Astrocyte (in vitro differentiated cells and primary cell): ENCODE measurements at regions not wholly inside any gene's neighbourhood (a gene's known extent, or its start where the extent isn't known, plus 50 kb on each side); places are given as distances from the start of the nearest gene placed in this dataset.

Source experiments
- CTCF ChIP-seq: IDR thresholded peaks from 2 replicates; pipeline ENCODE4 v1.5.1; 2011; ENCODE audit warnings: low read depth, mild to moderate bottlenecking, inconsistent platforms, low read length, moderate library complexity; ENCODE audit not compliant: insufficient read depth
- EZH2 ChIP-seq: IDR thresholded peaks from 2 replicates; pipeline ENCODE4 v1.6.1; 2012; ENCODE audit warnings: mild to moderate bottlenecking, low read length, inconsistent platforms; ENCODE audit not compliant: insufficient read depth

- TF ChIP-seq CTCF, result no peak
- TF ChIP-seq EZH2, result no peak
Observed at GRCh38 chr5:29304545-29304944, 1888.9 kb upstream of the CDH6 start.
